Hypothalamus (tissue), 51 donors: ENCODE measurements at regions not wholly inside any gene's neighbourhood (a gene's known extent, or its start where the extent isn't known, plus 50 kb on each side); places are given as distances from the start of the nearest gene placed in this dataset.
"Not testable (repeated sequence)": the region's sequence is repeated elsewhere in the genome, so short reads cannot be mapped to it uniquely, and the experiment has no call there.

ENCODE experiments used
- DNase-seq, 51 donors: peaks; one replicate each; lab custom pipeline; 2025; lab: John Stamatoyannopoulos, UW

DNA sequence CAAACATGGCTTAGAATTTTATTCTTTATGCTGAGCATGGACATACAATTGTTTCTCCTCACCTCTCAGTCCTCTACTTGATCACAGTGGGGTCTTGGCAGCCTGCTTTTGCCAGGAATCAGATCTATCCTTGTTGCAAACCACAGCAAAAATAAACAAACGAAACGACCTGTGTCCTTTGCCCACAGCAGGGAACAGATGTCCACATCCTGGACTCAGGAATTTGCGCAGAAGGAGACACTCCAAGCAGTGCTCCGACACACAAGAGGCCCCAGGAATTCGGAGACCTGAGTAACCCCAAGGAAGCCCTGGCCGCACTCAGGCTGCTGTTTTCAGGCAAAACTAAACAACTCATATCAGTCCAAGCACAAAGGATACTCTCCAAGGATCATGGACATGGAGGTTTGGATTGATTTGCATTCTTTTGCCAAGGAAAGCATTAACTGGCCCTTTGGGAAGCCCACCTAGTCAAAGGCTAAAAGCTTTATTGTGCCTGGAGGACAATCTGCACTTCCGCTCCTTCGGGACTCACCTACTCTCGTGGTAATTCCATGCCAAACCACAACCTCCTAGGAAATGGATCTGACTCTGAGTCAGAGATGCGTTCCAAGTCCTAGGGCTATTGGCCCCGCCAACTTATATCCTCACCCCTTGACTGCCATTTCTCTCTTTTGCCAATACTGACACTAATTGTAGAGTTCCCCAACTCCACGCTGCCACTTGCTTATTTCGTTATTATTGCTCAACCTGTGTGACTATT lies 271.1 kb upstream of the CDH11 start:
- DNase-seq, result no peak

DNA sequence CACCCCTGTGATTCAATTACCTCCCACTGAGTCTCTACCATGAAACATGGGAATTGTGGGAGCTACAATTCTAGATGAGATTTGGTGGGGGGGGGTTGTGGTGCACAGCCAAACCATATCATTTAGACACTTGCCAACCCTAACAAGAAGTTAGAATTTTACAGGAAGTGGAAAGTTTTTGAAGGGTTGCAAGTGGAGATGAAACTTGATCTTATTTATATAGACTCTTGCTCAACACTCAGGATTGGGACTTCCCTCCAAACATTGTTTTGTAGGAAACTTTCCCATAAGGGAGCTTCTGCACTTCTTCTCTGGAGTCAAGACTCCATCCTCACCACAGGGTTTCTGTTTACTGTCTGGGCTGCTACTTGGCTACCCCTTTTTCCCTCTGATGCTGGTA lies 266.7 kb upstream of the CDH11 start:
- DNase-seq, result no peak

GRCh38 chr16:65386672-65387071 lies 264.8 kb upstream of the CDH11 start:
- DNase-seq, result no peak

GRCh38 chr16:65384441-65384840 lies 262.6 kb upstream of the CDH11 start:
- DNase-seq, result no peak

- DNase-seq, result no peak
Observed at GRCh38 chr16:65377195-65377594, 255.3 kb upstream of the CDH11 start.

DNA sequence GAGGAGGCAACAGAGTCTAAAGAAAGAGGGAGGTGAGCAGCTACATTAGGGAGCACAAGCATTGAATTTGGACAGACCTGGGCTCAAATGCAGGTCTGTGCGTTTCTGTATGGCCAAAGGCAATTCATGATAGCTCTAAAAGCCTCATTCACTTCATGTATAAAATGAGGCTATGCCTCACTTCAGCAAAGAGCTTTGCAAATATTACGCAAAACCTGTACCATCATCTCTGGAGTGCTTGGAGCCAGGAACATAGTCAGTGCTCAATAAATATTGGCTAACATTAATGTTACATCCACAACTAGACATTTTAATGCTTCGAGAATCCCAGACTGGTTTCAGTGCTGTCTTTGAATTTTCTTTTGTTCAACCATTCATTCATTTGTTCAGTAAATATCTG lies 254.7 kb upstream of the CDH11 start:
- no peak for DNase-seq

DNA sequence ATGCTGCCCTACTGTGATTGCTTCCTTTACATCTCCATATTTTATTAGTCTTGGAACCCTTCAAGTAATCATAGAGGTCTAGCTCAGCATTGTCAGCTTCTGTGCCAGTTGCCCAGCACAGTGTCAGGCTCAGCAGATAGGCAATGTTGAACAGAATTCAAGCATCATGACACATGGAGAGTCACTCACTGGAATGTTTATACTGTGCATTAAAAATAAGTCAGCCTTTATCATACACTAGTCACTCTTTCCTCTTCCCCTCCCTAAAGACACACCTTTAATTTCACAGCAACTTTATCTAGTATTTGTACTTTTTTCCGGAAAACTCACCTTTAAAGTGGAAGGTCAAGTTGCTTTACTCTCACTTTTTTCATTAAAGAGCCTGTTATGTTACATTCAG lies 253.8 kb upstream of the CDH11 start:
- no peak for DNase-seq

GRCh38 chr16:65373097-65373496 lies 251.2 kb upstream of the CDH11 start:
- DNase-seq, result no peak

GRCh38 chr16:65372171-65372570 lies 250.3 kb upstream of the CDH11 start:
- no peak for DNase-seq

GRCh38 chr16:65365732-65366715 lies 244.2 kb upstream of the CDH11 start:
- DNase-seq, result no peak

DNA sequence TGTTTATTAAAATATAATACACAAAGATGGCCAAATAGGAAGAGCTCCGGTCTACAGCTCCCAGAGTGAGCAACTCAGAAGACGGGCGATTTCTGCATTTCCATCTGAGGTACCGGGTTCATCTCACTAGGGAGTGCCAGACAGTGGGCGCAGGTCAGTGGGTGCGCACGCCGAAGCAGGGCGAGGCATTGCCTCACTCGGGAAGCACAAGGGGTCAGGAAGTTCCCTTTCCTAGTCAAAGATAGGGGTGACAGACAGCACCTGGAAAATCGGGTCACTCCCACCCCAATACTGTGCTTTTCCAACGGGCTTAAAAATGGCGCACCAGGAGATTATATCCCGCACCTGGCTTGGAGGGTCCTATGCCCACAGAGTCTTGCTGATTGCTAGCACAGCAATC lies 234.9 kb upstream of the CDH11 start:
- not testable (repeated sequence) for DNase-seq

GRCh38 chr16:65355706-65356105 lies 233.8 kb upstream of the CDH11 start:
- no peak for DNase-seq

DNA sequence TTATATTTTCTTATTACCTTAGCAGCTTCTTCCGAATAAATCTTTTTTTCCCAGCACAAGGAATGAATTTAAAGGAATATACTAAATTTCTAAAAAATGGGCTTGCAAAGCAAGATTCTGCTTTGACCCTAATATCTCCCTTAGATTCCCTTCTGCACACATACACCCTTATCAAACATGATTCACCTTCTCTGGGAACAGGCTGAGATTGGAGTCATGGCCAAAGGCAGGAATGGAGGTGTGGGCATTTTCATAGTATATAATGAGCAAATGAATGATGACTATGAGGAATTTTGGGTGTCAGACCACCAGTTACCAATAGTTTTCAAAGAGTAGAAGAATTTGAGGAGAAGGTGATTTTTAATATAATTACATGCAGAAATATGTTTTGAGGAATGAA lies 231.3 kb upstream of the CDH11 start:
- DNase-seq, result no peak

DNA sequence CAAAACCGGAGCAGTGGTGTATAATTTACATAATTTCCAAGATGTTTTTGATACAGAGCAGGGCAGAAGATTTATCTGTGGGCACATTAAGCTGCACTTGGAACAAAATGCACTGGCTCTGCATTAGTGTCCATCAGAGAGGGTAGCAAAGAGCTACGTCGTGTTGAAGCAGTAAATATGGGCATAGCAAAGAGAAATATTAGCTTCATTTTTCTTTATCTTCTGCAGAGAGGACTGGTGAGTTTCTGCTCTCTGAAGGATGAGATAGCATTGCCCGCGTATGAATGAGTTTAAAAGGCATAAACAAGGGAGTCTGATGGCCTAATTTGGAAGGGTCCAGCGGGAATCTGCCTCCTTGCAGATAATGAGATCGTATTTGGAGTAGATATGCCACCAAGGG lies 227.8 kb upstream of the CDH11 start:
- no peak for DNase-seq

GRCh38 chr16:65343556-65343955 lies 221.7 kb upstream of the CDH11 start:
- no peak for DNase-seq

DNA sequence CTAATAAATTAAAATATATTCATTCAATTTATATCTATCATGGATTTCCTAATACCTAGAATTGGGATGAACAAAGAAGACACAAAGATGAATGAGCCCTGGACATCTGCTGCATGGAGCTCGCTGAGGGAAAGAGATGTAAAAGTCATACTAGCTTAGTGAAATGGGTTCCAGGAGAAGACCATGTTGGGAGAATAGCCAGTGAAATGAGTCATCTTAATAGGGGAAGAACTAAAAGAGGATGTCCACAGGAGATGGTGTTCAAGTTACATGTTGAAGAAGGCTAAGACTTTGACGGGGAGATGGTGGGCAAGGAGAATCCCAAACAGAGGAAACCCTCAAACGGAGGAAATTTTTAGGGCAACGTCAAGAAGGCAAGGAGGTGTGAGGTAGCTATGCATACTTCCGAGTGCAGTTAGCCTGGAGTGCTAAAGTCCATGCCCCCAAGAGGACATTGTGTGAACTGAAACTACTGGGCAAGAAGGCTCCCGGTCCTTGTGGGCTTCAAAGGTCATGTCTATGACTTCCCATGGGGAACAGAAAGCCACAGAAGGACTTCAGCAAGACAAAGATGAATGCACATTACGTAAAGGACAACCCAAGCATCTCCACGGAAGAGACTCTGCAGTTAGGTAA lies 220.5 kb upstream of the CDH11 start:
- DNase-seq, result no peak

DNA sequence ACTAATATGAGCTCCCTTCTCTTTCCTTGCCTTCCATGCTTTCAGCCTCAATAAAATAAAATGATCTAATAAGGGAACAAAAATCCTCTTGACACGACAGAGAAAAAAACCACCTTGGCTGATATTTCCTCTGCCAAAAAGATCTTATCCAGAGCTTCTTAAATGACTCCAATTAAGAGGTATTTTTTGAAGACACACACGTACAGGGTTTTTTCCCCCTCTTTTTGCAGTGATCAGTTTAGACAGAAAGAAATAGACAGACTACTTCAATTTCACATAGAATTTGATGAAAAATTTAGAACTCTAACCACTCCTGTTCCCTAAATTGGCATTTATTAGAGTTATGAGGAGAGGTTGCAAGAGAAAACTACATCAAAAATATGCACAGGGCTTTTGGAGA lies 217.2 kb upstream of the CDH11 start:
- no peak for DNase-seq

GRCh38 chr16:65336160-65336559 lies 214.3 kb upstream of the CDH11 start:
- DNase-seq, result no peak

- DNase-seq, result no peak
Observed at GRCh38 chr16:65334081-65334480, 212.2 kb upstream of the CDH11 start.

GRCh38 chr16:65333283-65333682 lies 211.4 kb upstream of the CDH11 start:
- DNase-seq, result no peak

GRCh38 chr16:65327346-65327745 lies 205.5 kb upstream of the CDH11 start:
- no peak for DNase-seq
